Activated CD4-positive, alpha-beta T cell treated with anti-CD3 and anti-CD28 coated beads, Interleukin-2, Interleukin-4, amounts not matched to agents 100 ng/mL and 50 ng/mL, durations not matched to agents 16 hours and 8 hours (primary cell): ENCODE measurements at regions not wholly inside any gene's neighbourhood (a gene's known extent, or its start where the extent isn't known, plus 50 kb on each side); places are given as distances from the start of the nearest gene placed in this dataset.
"Not testable (repeated sequence)": the region's sequence is repeated elsewhere in the genome, so short reads cannot be mapped to it uniquely, and the experiment has no call there.

Source experiments
- DNase-seq: peaks from one replicate; pipeline ENCODE4 v3.0.0-alpha.2; 2020; ENCODE audit warnings: low spot score

DNA sequence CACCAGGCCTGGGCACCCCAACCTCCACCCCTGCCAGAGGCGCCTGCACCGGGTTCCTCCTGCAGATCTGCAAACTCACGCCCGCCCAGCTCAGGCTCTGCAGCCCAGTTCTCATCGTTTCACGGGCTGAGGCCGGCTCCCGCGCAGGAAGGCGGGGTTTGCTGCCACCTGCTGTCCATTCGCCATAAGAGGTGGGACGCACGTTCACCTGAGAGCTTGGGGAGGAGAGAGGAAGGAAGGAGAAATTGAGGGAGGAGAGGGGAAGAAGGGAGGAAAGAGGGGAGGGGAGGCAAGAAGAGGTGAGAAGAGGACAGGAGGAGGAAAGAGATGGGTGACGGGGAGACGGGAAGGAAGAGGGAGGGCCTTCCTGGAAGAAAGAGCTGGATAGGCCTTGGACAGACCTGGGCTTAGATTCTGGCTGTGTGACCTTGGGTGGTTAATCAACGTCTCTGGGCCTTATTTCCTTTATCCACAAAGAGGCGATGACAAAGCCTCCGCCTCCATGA, 114.5 kb downstream of the ADRA2C start:
- peak; percentile 67 for DNase-seq

DNA sequence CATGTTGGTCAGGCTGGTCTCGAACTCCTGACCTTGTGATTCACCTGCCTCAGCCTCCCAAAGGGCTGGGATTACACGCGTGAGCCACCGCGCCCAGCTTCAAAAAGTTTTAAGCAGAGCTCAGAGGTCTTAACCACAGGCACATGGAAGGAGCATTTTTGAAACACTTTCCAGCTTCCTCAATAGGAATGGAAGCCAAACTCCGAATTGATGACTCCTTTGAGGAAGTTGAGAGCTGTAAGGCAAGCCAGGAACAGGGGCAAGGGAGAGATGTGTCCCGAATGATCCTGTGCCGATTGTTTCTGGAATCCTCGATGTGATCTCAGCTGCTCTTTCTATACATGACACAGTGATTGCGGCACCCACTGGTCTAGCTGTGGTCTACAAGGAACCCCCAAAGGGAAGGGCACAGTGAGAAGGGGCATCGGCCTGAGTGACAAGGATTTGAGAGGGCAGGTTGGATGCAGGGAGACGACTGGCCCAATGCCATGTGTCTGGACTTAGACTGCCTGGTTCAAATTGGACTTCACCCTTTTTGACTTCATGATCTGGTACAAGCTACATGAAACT, 116.2 kb downstream of the ADRA2C start:
- DNase-seq, result not testable (repeated sequence)

DNA sequence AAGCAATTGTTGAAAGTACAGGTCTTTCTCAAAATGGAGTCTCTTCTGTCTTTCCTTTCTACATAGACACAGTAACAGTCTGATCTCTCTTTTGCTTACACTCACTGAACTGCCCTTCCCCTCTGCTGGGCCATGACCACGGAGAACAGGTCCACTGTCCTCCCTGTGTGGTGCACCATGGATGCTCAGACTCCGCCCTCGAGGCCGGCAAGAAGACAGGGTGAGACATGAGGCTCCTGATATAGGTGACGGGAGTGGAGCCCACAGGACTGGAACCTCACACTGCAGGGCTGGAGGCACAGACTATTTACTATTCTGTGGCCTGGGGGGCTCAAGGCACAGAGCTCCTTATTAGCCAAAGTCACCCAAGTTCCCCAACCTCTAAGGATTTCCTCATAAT, 118.1 kb downstream of the ADRA2C start:
- DNase-seq, result not testable (repeated sequence)

DNA sequence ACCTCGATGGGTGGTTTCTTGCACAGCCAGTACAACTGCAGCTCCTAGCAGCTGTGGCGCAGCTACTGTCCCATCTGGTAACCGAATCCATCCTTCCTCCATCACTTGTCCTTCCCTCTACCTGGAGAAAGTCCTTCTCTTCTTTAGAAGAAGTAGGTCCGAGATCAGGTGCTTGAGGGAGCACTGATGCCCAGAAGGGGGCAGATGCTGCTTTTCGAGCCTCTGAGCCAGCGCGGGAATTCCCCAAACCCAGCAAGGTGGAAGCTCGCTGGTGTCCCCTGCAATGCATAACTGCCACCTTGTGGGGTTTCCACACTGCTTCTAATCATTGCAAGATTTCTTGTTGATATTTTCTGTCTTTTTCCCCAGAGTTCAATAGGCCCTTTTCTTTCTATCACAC, 127.4 kb downstream of the ADRA2C start:
- DNase-seq, result peak; percentile 31

DNA sequence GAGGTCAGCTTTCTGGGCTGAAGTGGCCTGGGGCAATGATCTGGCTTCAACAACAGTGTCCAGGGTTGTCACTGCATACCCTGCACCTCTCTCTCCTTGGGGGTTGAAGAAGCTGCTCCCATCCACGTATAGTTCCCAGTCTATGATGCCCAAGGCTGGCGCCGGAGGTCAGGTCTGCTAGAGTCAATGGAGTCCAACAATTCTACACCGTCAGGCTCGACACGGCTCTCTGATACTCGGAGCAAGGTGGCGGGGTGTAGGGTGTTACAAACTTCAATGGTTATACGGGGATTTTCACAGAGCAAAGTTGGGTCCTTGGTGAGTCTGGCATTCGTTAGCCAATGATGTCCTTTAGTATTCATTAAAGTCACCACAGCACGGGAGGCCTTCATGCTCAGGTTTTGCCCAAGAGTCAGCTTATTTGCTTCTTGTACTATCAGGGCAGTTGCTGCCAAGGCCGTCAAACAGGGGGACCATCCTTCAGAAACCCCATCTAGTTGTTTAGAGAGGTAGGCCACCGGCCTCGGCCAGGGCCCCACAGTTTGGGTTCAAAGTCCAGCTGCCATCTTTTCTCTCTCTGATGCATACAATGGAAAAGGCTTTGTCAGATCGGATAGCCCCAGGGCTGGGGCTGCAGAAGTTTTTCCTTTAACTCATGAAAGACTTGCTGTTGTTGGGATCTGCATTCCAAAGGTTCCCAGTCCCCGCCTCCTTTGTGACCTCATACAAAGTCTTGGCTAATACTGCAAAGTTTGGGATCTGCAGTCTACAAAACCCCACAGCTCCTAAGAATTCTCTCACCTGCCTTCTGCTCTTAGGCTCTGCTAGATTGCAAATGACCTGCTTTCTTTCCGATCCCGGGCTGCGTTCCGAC, 128.1 kb downstream of the ADRA2C start:
- DNase-seq, result not testable (repeated sequence)

DNA sequence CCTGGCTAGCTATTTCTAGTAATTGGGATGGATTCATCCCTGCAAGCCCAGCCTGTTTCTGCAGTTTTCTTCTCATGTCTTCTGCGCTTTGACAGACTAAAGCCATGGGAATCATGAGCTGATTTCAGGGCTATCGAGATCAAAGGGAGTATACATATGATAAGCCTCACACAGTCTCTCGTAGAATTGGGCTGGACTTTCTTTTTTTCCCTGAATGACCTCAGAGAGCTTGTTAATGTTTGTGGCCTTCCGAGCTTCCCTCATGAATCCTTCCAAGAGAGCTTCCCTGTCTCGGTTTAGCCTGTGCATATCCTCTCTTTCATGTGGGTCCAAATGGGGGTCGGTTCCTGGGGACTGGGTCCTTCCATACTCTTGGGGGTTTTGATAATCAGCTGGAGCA, 130.3 kb downstream of the ADRA2C start:
- DNase-seq, result no peak

DNA sequence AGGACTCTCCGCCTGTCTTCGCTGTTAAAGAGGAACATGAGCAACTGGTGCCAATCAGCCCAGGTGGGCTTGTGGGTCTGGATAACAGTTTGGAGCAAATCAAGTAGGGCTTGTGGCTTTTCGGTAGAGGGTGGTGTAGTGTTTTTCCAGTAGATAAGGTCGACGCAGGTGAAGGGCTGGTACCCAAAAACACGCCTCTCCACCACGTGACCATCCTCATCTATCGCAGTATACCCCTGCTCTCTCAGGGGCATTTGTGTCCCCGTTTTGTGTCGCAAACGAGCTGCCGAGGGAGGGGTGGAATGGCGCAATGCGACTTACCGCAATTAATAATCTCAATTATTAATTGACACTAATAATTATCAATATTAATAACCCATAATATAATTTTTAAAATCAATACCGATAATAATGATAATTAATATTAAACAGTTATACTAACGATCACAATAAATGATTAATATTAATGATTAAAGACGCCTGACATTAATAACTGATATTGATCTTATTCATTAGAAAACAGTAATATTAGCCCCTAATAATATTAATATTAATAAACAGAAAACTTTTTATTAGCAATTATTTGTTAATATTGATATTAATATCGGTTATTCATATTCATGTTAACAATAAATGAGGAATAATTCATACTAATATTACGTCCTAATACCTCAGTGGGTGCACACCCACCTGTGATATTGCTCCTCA, 130.8 kb downstream of the ADRA2C start:
- DNase-seq, result not testable (repeated sequence)

DNA sequence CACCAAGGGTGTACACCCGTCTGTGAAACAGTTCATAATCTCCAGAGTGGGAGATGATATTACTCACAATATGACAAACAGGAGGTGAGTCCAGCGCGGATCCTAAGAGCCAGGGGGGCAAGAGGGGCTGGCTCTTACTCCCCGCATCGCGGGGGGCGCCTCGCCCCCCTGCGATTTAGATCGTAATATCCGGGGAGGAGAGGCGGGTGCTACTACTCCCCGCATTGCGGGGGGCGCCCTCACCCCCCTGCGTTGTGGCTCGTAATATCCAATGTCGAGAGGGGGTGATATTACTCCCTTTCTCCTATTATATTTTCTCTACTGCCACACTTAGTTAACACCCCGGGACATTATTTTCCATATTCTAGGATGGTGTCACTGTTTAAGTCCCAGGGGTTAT, 131.9 kb downstream of the ADRA2C start:
- no peak for DNase-seq

DNA sequence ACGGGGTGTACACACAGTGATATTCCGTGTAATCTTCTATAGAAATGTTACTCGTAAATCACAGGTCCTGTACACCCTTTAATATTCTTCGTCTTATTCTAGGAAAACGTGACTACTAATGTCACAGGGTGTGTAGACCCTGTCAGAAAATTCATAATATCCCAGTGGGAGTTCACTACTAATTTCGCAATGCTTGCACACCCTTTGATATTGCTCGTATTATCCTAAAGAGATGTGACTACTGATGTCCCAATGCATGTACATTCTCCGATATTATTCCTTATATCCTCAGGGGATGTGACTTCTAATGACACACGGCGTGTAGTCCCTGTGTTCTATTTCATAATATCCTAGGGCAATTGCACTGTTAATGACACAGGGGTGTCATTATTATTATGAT, 132.7 kb downstream of the ADRA2C start:
- DNase-seq, result not testable (repeated sequence)

DNA sequence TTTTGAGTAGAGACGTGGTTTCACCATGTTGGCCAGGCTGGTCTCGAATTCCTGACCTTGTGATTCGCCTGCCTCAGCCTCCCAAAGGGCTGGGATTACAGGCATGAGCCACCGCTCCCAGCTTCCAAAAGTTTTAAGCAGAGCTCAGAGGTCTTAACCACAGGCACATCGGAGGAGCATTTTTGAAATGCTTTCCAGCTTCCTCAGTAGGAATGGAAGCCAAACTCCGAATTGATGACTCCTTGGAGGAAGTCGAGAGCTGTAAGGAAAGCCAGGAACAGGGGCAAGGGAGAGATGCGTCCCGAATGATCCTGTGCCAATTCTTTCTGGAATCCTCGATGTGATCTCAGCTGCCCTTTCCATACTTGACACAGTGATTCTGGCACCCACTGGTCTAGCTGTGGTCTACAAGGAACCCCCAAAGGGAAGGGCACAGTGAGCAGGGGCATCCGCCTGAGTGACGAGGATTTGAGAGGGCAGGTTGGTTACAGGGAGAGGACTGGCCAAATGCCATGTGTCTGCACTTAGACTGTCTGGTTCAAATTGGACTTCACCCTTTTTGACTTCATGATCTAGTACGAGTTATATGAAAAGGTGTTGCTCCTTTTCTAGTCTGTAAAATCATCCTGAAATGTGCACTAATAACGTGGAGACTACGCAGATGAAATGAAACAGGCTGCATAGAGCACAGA, 138.2 kb downstream of the ADRA2C start:
- not testable (repeated sequence) for DNase-seq

DNA sequence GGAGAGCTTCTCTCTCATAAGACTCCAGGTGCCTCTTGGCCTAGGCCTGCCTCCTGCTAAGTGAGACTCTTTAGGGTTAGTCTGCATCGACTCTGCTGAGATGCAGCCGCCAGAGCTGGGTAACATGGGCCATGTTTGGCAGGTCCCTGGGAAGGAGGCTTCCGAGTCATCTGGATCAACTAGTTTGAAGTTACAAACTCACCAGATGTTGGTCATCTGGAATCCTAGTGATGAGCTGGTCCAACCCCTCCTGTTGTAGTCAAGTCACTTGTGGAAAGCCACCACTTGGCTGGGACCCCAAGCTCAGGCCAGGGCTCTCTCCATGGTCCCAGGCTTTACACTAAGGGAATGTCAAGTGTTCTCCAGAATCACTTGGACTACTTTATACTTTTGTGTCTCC, 143.4 kb downstream of the ADRA2C start:
- not testable (repeated sequence) for DNase-seq

DNA sequence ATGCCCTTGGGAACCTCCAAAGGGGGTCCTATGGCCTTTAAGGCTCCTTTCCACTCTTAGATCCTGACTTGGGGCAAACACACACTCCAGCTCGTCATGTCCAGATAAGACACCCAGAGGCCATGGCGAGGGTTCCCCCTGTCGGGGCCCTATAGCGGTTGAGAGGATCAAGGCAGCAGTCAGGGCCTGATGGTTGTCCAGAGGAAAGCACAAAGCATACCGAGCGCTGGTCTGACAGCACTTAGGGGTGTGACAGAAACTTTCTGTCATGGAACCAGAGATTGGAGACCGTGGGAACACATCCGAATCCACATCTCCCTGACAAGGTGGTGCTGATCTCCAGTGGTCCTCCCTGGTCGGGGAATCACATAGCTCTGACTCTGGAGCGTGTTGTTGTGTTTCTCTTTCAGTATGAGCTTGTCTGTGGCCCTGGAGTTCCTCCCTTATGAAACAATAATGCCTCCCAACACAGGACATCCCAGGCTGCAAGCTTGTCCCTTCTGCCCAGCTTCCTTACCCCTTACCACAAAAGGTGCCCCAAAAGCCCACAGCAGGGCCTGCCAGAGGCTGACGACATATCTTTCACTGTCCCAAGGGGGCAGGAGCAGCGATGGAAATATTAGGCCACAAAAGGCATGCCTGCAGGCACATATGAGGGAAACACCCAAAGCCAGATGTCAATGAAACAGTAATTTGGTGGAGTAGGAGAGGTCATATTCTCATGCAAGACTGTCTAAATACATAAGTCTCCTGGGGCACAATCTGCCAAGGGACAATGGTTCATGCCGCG, 144.2 kb downstream of the ADRA2C start:
- DNase-seq, result not testable (repeated sequence)

DNA sequence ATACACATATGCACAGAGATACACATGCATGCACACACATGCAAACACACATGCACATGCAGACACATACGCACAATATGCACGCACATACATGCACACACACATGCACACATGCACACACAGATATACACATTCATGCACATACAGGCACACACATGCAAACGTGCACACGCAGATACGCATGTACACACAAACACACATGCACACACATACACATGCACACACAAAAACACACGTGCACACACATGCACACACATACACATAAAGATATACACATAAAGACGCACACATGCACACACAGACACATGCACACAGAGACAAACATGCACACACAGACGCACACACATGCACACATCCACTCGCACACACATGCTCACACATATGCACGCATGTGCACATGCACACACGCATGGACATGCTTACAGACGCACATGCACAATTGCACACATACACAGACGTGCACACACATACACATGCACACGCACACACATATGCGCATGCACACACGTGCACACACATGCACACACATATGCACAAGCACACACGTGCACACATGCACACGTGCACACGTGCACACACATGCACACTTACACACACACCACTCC, 145.2 kb downstream of the ADRA2C start:
- DNase-seq, result no peak

DNA sequence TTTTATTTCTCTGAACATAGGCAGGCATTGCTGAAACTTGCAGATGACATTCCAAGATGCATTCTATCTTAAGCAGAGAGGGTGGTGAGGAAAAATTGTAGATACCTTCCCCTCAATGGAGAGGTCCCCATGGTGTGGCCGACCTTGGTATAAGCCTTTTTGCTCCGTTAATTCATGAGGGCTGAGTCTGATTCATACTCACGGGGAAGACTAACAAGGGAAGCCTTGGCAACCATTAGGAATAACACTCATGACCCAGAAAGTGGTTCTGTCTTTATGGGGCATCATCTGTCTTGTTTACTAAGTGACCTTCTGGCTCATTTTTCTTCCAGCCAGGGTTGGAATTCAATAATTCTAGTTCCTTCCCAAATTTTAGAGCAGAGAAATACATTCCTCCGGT, 148.3 kb downstream of the ADRA2C start:
- not testable (repeated sequence) for DNase-seq

DNA sequence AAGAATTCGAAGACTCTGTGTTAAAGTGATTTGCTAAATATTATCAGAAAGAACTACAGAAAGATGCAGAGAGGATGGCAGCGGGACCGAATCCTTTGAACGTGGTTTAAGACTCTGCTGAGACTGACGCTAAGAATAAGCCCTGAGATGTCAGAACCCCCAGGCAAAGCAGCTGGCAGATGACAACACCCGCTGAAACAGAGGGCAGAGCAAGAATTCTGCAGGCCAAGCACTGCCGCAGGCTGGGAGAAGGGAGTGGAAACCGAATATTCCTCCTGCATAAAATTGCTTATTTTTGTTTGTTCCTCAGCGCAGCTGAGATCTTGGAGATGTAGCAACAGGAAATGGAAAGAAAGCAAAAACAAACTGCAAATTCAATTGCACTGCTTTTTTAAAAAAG, 153.3 kb downstream of the ADRA2C start:
- DNase-seq, result not testable (repeated sequence)

DNA sequence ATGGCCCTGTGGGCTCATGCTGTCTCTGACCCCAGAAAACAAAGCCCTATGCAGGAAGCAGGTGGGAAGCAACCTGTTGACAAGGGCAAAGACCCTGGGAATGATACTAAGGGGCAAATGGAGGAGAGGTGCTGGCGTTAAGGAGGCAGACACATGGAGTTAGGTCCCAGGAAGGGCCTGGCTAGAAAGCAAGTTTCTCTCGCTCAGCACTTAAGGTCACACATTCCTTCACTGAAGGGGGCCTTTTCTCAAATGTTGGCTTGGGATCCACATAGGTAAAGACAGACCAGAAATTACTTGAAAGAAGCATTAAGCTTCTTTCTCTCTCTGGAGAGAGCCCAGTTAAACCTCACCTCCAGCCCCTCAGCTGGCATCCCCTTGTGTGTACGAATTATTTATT, 155.7 kb downstream of the ADRA2C start:
- DNase-seq, result not testable (repeated sequence)

DNA sequence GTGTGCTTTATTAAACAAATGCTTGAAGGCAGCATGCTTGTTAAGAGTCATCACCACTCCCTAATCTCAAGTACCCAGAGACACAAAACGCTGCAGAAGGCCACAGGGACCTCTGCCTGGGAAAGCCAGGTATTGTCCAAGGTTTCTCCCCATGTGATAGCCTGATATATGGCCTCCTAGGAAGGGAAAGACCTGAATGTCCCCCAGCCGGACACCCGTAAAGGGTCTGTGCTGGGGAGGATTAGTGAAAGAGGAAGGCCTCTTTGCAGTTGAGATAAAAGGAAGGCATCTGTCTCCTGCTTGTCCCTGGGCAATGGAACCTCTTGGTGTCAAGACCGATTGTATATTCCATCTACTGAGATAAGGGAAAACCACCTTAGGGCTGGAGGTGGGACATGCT, 159.7 kb downstream of the ADRA2C start:
- DNase-seq, result not testable (repeated sequence)

DNA sequence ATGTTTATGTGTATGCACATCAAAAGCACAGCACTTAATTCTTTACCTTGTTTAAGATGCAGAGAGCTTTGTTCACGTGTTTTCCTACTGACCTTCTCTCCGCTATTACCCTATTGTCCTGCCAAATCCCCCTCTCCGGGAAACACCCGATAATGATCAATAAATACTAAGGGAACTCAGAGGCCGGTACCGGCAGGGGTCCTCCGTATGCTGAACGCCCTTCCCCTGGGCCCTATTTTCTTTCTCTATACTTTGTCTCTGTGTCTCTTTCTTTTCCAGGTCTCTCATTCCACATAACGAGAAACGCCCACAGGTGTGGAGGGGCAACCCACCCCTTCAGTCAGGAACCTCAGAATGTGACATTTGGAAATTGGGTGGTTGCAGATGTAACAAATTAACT, 160.1 kb downstream of the ADRA2C start:
- DNase-seq, result not testable (repeated sequence)

DNA sequence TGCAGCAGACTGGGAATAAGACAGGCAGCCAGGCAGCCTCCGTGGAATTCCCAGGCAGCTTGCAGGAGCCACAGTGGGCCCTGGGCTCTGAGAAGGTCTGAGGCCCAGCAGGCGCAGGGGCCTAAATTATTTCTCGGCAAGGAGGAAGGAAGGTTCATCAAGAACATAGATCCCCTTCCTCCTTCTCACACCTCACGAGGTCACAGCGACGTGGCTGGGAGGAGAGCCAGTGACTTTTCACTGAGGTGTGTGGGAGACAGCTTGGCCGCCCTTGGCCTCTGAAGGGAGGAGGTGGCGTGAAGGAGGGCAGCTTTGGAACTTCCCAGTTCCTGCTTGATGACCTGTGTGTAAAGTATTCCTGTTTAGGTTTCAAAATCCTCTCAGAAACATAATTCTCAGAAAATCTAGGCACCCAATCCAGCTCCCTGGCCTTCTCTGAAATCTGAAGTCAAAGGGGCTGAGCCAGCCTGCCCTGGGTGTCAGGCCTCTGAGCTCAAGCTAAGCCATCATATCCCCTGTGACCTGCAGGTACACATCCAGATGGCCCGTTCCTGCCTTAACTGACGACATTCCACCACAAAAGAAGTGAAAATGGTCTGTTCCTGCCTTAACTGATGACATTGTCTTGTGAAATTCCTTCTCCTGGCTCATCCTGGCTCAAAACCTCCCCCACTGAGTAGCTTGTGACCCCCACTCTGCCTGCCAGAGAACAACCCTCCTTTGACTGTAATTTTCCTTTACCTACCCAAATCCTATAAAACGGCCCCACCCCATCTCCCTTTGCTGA, 161.0 kb downstream of the ADRA2C start:
- not testable (repeated sequence) for DNase-seq

DNA sequence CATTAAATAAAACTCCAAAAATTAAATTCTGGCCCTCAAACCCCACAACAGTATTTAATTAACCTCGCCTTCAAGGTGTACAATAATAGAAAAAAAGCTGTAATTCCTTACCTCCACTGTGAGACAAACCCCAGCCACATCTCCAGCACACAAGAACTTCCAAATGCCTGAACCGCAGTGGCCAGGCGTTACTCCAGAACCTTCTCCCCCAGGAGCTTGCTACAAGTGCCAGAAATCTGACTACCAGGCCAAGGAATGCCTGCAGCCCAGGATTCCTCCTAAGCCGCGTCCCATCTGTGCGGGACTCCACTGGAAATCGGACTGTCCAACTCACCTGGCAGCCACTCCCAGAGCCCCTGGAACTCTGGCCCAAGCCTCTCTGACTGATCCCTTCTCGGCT, 163.2 kb downstream of the ADRA2C start:
- not testable (repeated sequence) for DNase-seq
